ENCODE measurements at regions not wholly inside any gene's neighbourhood (a gene's known extent, or its start where the extent isn't known, plus 50 kb on each side); places are given as distances from the start of the nearest gene placed in this dataset.

GRCh38 chr15:37368961-37369360, 268.6 kb upstream of the MEIS2 start:
- TF ChIP-seq POLR2AphosphoS5 (IDR thresholded peaks at IDR 0.05) (no peak), EP300 (IDR thresholded peaks at IDR 0.05) (no peak), POLR2A (IDR thresholded peaks at IDR 0.05; ENCODE audit: low read depth) (no peak)
- TF ChIP-seq, protein P1, sequence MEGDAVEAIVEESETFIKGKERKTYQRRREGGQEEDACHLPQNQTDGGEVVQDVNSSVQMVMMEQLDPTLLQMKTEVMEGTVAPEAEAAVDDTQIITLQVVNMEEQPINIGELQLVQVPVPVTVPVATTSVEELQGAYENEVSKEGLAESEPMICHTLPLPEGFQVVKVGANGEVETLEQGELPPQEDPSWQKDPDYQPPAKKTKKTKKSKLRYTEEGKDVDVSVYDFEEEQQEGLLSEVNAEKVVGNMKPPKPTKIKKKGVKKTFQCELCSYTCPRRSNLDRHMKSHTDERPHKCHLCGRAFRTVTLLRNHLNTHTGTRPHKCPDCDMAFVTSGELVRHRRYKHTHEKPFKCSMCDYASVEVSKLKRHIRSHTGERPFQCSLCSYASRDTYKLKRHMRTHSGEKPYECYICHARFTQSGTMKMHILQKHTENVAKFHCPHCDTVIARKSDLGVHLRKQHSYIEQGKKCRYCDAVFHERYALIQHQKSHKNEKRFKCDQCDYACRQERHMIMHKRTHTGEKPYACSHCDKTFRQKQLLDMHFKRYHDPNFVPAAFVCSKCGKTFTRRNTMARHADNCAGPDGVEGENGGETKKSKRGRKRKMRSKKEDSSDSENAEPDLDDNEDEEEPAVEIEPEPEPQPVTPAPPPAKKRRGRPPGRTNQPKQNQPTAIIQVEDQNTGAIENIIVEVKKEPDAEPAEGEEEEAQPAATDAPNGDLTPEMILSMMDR (IDR thresholded peaks at IDR 0.05) = no peak
